ENCODE measurements at regions not wholly inside any gene's neighbourhood (a gene's known extent, or its start where the extent isn't known, plus 50 kb on each side); places are given as distances from the start of the nearest gene placed in this dataset.
"Not testable (repeated sequence)": the region's sequence is repeated elsewhere in the genome, so short reads cannot be mapped to it uniquely, and the experiment has no call there.

GRCh38 chr6:835476-836160 is 142.7 kb upstream of the EXOC2 start:
- DNase-seq, result no peak

GRCh38 chr6:834866-835265 is 141.9 kb upstream of the EXOC2 start:
- no peak for DNase-seq

- DNase-seq, result no peak
Measured at GRCh38 chr6:834190-834589, 141.3 kb upstream of the EXOC2 start.

- not testable (repeated sequence) for DNase-seq
Measured at GRCh38 chr6:832804-833203, 139.9 kb upstream of the EXOC2 start.

- no peak for DNase-seq
Measured at GRCh38 chr6:830667-831327, 137.9 kb upstream of the EXOC2 start.

- no peak for DNase-seq
Measured at GRCh38 chr6:829656-830055, 136.7 kb upstream of the EXOC2 start.

- DNase-seq, result no peak
Measured at GRCh38 chr6:827431-827830, 134.5 kb upstream of the EXOC2 start.

GRCh38 chr6:819122-819521 is 126.2 kb upstream of the EXOC2 start:
- no peak for DNase-seq

- no peak for DNase-seq
Measured at GRCh38 chr6:818196-818595, 125.3 kb upstream of the EXOC2 start.

GRCh38 chr6:816510-817084 is 123.7 kb upstream of the EXOC2 start:
- DNase-seq, result peak; percentile 13

- DNase-seq, result no peak
Measured at GRCh38 chr6:815348-815738, 122.4 kb upstream of the EXOC2 start.

GRCh38 chr6:814378-815347 is 121.7 kb upstream of the EXOC2 start:
- DNase-seq, result no peak

GRCh38 chr6:811831-812230 is 118.9 kb upstream of the EXOC2 start:
- DNase-seq, result no peak

- no peak for DNase-seq
Measured at GRCh38 chr6:811191-811590, 118.3 kb upstream of the EXOC2 start.

- no peak for DNase-seq
Measured at GRCh38 chr6:804771-805170, 111.8 kb upstream of the EXOC2 start.

GRCh38 chr6:804317-804716 is 111.4 kb upstream of the EXOC2 start:
- DNase-seq, result no peak

- DNase-seq, result no peak
Measured at GRCh38 chr6:803191-803977, 110.4 kb upstream of the EXOC2 start.

GRCh38 chr6:802701-803100 is 109.8 kb upstream of the EXOC2 start:
- no peak for DNase-seq

- not testable (repeated sequence) for DNase-seq
Measured at GRCh38 chr6:802223-802622, 109.3 kb upstream of the EXOC2 start.

- DNase-seq, result no peak
Measured at GRCh38 chr6:799769-800168, 106.8 kb upstream of the EXOC2 start.

- no peak for DNase-seq
Measured at GRCh38 chr6:797479-798077, 104.6 kb upstream of the EXOC2 start.

Data from SIG-M5 (cell line).